ENCODE measurements at regions not wholly inside any gene's neighbourhood (a gene's known extent, or its start where the extent isn't known, plus 50 kb on each side); places are given as distances from the start of the nearest gene placed in this dataset.

GRCh38 chr6:2385471-2385983 is 140.1 kb upstream of the GMDS start:
- DNase-seq (ENCODE audit: low read depth in 4 of 4, low spot score in 3 of 4), result no peak

GRCh38 chr6:2384528-2384927 is 139.1 kb upstream of the GMDS start:
- no peak for DNase-seq (ENCODE audit: low read depth in 4 of 4, low spot score in 3 of 4)

- no peak for DNase-seq (ENCODE audit: low read depth in 4 of 4, low spot score in 3 of 4)
Observed at GRCh38 chr6:2381872-2382661, 136.7 kb upstream of the GMDS start.

GRCh38 chr6:2378891-2379652 is 133.7 kb upstream of the GMDS start:
- no peak for DNase-seq (ENCODE audit: low read depth in 4 of 4, low spot score in 3 of 4)

- DNase-seq (ENCODE audit: low read depth in 4 of 4, low spot score in 3 of 4), result no peak
Observed at GRCh38 chr6:2378046-2378657, 132.7 kb upstream of the GMDS start.

- DNase-seq (ENCODE audit: low read depth in 4 of 4, low spot score in 3 of 4), result no peak
Observed at GRCh38 chr6:2376429-2377355, 131.3 kb upstream of the GMDS start.

- no peak for DNase-seq (ENCODE audit: low read depth in 4 of 4, low spot score in 3 of 4)
Observed at GRCh38 chr6:2375443-2375842, 130.0 kb upstream of the GMDS start.

DNA sequence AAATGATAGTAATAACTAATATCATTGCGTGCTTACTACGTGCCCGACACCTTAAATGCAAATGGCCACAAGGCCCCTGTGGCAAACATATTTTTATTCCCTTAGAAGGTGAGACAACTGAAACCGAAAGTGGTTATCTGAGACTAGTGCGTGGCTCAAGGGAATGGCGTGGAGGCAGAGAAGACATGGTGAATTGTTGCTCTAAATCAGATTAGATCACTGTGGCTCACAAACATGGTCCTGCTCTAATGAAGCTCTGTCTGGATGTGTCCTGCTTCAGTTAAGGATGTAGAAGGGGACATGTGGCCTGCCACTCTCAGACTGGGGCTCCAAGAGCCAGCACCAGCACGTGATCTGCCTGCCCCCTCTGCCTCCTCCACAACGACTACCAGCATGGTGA is 124.2 kb upstream of the GMDS start:
- DNase-seq (ENCODE audit: low read depth in 4 of 4, low spot score in 3 of 4), result no peak

DNA sequence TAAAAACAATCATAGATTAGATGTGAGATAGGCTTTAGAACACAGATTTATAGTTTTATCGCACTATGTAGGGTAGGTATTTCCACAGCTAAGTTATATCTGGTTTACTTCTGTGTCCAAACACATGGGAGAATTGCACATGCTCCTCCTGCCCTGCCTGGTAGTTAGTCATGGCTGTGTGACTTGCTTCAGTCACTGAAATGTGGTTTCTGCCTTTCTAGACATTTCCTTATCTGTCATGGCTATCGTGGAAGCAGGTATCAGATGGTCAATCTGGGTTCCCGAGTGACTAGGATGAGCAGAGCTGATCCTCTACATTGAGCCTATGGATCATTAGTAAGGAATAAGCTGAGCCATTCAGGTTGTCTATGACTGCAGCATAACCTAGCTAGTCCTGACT is 117.8 kb upstream of the GMDS start:
- no peak for DNase-seq (ENCODE audit: low read depth in 4 of 4, low spot score in 3 of 4)

DNA sequence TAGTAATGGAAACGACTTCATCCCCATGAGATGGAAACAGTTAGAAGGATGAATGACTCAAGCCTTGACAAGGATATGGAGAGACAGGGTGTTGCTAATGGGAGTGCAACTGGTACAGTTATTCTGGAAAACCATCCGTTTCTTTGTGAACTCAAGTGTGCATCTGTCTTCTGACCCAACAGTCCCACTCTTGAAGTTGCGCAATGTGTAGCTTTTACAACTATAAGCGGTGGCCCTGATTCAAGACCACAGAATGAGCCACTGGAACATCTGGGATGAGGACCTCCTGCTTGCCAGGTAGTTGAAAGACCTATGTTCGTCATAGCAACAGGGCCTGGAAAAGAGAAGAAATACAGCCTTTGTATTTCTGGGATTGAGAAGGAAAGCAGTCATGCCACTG is 115.8 kb upstream of the GMDS start:
- no peak for DNase-seq (ENCODE audit: low read depth in 4 of 4, low spot score in 3 of 4)

- DNase-seq (ENCODE audit: low read depth in 4 of 4, low spot score in 3 of 4), result no peak
Observed at GRCh38 chr6:2360716-2361115, 115.3 kb upstream of the GMDS start.

- DNase-seq (ENCODE audit: low read depth in 4 of 4, low spot score in 3 of 4), result no peak
Observed at GRCh38 chr6:2360126-2360525, 114.7 kb upstream of the GMDS start.

- no peak for DNase-seq (ENCODE audit: low read depth in 4 of 4, low spot score in 3 of 4)
Observed at GRCh38 chr6:2355150-2355549, 109.7 kb upstream of the GMDS start.

DNA sequence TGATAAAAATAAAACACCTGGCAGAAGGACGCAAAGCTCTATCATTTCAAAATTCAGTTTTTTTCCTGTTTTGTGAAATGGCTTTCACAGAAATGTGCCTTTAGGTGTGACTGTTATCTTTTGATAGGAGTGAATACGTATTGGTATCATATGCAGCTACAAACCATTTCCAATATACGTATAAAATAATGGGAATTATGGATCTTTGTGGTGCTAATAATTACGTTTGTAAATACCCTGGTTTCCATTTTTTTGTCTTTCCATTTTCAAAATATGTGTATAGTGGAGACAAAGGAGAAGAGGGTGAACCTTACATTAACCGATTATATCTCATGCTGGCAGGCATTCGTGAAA is 108.7 kb upstream of the GMDS start:
- DNase-seq (ENCODE audit: low read depth in 4 of 4, low spot score in 3 of 4), result no peak

DNA sequence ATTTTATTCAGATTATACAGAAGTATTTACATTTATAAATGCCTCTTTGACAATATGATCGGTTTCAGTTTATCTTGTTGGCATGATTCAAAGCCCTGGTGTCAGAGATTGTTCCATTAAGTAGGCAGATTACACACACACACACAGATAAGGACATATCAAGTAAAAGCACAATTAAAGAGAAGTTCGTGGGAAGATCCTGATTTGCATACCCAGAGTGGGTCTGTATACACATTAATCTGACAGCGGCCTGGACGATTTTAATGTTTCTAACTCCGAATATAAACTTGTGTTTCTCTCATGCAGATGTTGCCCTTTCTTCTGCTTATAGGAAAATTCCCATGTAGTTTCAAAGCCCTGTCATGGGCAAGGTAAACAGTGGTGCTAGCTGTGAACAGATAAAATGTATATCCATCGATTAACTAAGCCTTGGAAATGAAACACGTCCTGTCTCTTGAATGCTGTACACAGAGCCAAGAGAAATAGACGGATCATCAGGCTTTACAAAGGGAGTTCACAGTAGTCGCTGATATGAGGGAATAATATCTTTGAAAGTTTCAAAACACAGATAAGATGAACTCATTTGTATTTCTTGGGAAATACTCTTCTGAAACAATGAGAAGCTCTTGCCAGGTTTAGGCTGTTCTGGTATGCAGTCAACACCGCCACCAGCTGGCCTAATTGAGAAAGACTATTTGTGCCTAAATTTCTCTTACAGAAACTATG is 108.2 kb upstream of the GMDS start:
- peak; percentile 56 to 61 (median 60) for DNase-seq (ENCODE audit: low read depth in 4 of 4, low spot score in 3 of 4)

GRCh38 chr6:2351807-2352431 is 106.5 kb upstream of the GMDS start:
- no peak for DNase-seq (ENCODE audit: low read depth in 4 of 4, low spot score in 3 of 4)

- DNase-seq (ENCODE audit: low read depth in 4 of 4, low spot score in 3 of 4), result no peak
Observed at GRCh38 chr6:2351090-2351489, 105.7 kb upstream of the GMDS start.

- DNase-seq (ENCODE audit: low read depth in 4 of 4, low spot score in 3 of 4), result no peak
Observed at GRCh38 chr6:2346078-2346477, 100.7 kb upstream of the GMDS start.

DNA sequence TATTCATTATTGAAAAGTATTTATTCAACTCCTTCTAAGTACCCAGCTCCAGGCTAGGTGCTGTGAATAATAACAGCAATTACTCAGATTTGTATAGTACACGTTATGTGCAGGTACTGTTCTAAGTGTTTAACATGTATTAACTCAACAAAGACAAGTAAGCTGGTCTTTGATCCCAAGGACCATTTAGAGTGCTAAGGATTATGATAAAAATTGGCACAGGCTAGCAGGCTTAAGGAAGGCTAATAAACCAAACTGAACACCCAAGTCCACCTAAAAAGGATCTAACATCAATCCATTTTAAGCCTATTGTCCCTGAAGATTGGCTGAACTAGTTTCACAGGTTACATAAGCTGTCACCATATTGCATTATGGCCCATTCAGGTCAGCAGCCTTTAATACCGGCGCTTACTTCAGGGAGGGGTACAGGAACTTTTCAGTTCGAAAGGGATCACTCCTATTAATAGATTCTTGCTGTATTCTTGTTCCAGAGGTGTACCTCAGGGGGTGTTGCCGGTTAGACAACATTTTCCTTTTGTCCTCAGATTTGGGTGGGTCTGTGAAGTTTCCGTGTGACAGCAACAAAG is 99.0 kb upstream of the GMDS start:
- DNase-seq (ENCODE audit: low read depth in 4 of 4, low spot score in 3 of 4), result no peak

Data from right renal pelvis (tissue), 4 donors.